Esophagus squamous epithelium (tissue), 5 donors: ENCODE measurements at regions not wholly inside any gene's neighbourhood (a gene's known extent, or its start where the extent isn't known, plus 50 kb on each side); places are given as distances from the start of the nearest gene placed in this dataset.
"Not testable (repeated sequence)": the region's sequence is repeated elsewhere in the genome, so short reads cannot be mapped to it uniquely, and the experiment has no call there.

ENCODE experiments used
- DNase-seq: peaks from one replicate; lab custom pipeline; 2025; lab: John Stamatoyannopoulos, UW
- H3K27ac ChIP-seq, 4 donors: fragments of 200-600 bp; sonication (generic); one replicate each; pipeline ENCODE4 v1.5.1; 2016 to 2019; ENCODE audit warnings: mild to moderate bottlenecking in 1 of 4
- H3K27me3 ChIP-seq, 4 donors: fragments of 200-600 bp; sonication (generic); 1 replicate in 3 of 4; 2 replicates in 1 of 4; pipeline versions ENCODE4 v1.5.1 to v1.6.0; 2017 to 2021; ENCODE audit warnings: antibody characterized with exemption in 1 of 4
- H3K36me3 ChIP-seq, 3 donors: fragments of 200-600 bp; sonication (generic); one replicate each; pipeline ENCODE4 v1.5.1; 2016 to 2019
- H3K4me1 ChIP-seq, 3 donors: fragments of 200-600 bp; sonication (generic); one replicate each; pipeline ENCODE4 v1.5.1; 2017 to 2019
- H3K4me3 ChIP-seq, 4 donors: fragments of 200-600 bp; sonication (generic); 1 replicate in 3 of 4; 2 replicates in 1 of 4; pipeline ENCODE4 v1.5.1; 2016 to 2019; ENCODE audit warnings: mild to moderate bottlenecking in 2 of 4, moderate library complexity in 1 of 4
- H3K9me3 ChIP-seq, 3 donors: fragments of 200-600 bp; sonication (generic); one replicate each; pipeline ENCODE4 v1.5.1; 2016 to 2019
- POLR2A ChIP-seq, 4 donors: fragments of 450-650 bp; IDR thresholded peaks; one replicate each; pipeline ENCODE4 v1.6.1; 2017; ENCODE audit warnings: antibody characterized with exemption in 4 of 4, mild to moderate bottlenecking in 4 of 4, moderate library complexity in 3 of 4
- WGBS, 2 donors: methylation state at CpG; one replicate each; pipeline ENCODE4 v1.1.5; 2018; 5-methylcytosine and 5-hydroxymethylcytosine counted together
- intact Hi-C: fragments of 100-400 bp; cut with DNase I; formaldehyde crosslinking; loops from one replicate; pipeline ENCODE4 v1.15.0; 2022
- TF ChIP-seq, protein P1 (sequence below), 6 experiments: fragments of 450-650 bp in 4 of 6; fragments of 200-600 bp in 2 of 6; sonication (generic) in 2 of 6; IDR thresholded peaks; one replicate each; pipeline ENCODE4 v1.5.1; 2016 to 2019; ENCODE audit warnings: antibody characterized with exemption in 6 of 6, mild to moderate bottlenecking in 4 of 6, moderate library complexity in 4 of 6
- donor health status: DM: yes; HTN: yes; CAD: no.

DNA sequence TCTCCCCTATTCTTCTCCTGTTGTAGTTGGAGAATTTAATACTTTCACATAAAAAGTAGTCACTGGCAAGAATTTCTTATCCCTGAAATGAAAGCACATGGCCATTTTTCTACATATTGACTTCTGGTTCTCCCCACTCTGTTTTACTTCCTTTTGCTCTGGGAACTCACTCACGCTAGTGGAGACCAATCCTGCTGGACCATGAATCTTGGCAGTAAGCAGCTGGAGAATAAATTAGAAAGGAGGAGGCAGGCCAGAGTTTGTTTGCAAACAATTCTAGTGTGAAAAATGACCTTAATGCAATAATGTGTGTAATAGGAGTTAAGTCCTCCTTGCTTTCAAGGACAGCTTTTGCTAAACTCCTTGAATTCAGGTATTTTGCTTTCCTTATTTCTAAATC lies 412.3 kb upstream of the CHORDC1 start:
- no peak for DNase-seq
- TF ChIP-seq, protein P1, sequence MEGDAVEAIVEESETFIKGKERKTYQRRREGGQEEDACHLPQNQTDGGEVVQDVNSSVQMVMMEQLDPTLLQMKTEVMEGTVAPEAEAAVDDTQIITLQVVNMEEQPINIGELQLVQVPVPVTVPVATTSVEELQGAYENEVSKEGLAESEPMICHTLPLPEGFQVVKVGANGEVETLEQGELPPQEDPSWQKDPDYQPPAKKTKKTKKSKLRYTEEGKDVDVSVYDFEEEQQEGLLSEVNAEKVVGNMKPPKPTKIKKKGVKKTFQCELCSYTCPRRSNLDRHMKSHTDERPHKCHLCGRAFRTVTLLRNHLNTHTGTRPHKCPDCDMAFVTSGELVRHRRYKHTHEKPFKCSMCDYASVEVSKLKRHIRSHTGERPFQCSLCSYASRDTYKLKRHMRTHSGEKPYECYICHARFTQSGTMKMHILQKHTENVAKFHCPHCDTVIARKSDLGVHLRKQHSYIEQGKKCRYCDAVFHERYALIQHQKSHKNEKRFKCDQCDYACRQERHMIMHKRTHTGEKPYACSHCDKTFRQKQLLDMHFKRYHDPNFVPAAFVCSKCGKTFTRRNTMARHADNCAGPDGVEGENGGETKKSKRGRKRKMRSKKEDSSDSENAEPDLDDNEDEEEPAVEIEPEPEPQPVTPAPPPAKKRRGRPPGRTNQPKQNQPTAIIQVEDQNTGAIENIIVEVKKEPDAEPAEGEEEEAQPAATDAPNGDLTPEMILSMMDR (IDR thresholded peaks at IDR 0.05) = no peak
- TF ChIP-seq POLR2A (IDR thresholded peaks at IDR 0.05) = no peak
- H3K27me3 ChIP-seq = no peaks in the 10 kb centered on the region

DNA sequence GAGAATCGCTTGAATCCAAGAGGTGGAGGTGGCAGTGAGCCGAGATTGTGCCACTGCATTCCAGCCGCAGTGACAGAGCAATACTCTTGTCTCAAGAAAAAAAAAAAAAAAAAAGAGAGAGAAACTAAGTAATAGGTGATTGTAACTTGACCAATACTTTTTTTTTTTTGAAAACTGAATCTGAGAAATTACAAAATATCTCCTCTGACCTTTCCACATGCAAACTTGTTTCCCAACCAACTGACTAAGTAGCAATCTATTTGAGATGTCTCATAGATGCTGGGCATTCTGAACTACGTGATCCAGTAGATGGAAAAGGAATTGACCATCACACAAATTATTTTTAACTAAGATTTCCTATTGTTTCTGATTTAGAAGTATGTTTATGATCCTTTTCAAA lies 407.3 kb upstream of the CHORDC1 start:
- H3K27me3 ChIP-seq = no peaks in the 10 kb centered on the region
- H3K36me3 ChIP-seq = no peaks in the 10 kb centered on the region
- H3K4me3 ChIP-seq = no peak overlapping the region
- WGBS, 2 donors = 78 to 80% methylated on average over 4 of the region's 4 CpGs
- H3K4me1 ChIP-seq = no peaks in the 10 kb centered on the region
- H3K9me3 ChIP-seq = no peaks in the 10 kb centered on the region
- intact Hi-C loops = no loop called here
- no peak overlapping the region for H3K27ac ChIP-seq
- TF ChIP-seq, protein P1 (IDR thresholded peaks at IDR 0.05) = no peak
- TF ChIP-seq POLR2A (IDR thresholded peaks at IDR 0.05) = no peak
- DNase-seq = no peak

More for the DNA sequence above, 412.3 kb upstream of the CHORDC1 start:
- no peaks in the 10 kb centered on the region for H3K4me1 ChIP-seq
- no peak overlapping the region for H3K27ac ChIP-seq
- no peak overlapping the region for H3K4me3 ChIP-seq
- intact Hi-C loops = no loop called here
- H3K36me3 ChIP-seq = no peaks in the 10 kb centered on the region
- 57 to 60% methylated on average over 1 of the region's 1 CpG for WGBS, 2 donors
- H3K9me3 ChIP-seq = no peaks in the 10 kb centered on the region

DNA sequence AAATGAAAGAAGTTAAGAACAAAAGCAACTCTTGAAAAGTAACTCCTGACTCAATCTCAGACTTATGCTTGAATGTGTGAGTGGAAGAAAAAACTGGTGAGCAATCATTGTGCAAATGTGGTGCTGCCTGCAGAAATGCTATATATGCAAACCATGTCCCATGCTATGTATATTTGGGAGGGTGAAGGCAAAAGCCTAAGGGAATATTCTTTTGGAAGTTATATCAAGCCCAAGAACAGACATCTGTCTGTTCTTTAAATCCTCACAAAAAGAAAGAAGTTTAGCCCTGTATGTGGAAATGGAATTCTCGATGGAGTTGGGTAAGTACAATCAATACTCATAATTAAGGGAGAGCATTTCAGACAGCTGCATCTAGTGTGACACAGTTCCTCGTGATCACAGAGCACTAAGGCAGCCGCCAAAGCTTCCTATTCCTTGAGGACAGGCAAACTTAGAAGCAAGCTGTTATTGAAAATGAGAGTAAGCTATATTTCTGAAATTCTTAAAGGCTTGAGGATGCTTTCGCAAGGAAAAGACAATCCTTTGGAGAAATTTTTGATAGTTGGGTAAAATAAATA lies 406.5 kb upstream of the CHORDC1 start:
- no peak for TF ChIP-seq POLR2A (IDR thresholded peaks at IDR 0.05)
- TF ChIP-seq, protein P1 (IDR thresholded peaks at IDR 0.05) = no peak
- intact Hi-C loops = no loop called here
- no peaks in the 10 kb centered on the region for H3K27me3 ChIP-seq
- 78 to 80% methylated on average over 4 of the region's 4 CpGs for WGBS, 2 donors
- H3K9me3 ChIP-seq = no peaks in the 10 kb centered on the region
- DNase-seq = no peak
- H3K4me3 ChIP-seq = no peak overlapping the region
- no peaks in the 10 kb centered on the region for H3K36me3 ChIP-seq
- H3K4me1 ChIP-seq = no peaks in the 10 kb centered on the region
- H3K27ac ChIP-seq = no peak overlapping the region

DNA sequence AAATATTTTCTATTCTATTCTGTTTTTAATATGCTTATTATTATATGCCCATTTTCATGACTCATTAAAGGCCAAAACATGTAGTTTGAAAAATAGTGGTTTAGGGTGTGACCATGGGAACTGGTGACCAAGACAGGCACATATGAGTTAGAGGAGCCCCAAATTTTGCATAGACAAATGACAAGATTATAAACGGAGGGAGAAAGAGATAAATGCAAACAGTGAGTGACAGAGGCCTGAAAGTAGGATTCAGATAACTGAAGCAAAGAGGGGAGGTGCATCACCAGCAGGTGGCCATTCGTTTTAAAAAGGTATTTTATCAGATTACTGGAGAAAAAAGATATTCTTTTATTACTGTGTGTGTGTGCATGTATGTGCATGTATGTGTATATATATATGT lies 391.5 kb upstream of the CHORDC1 start:
- no peak overlapping the region for H3K4me3 ChIP-seq
- 38 to 53% methylated on average over 2 of the region's 2 CpGs for WGBS, 2 donors

DNA sequence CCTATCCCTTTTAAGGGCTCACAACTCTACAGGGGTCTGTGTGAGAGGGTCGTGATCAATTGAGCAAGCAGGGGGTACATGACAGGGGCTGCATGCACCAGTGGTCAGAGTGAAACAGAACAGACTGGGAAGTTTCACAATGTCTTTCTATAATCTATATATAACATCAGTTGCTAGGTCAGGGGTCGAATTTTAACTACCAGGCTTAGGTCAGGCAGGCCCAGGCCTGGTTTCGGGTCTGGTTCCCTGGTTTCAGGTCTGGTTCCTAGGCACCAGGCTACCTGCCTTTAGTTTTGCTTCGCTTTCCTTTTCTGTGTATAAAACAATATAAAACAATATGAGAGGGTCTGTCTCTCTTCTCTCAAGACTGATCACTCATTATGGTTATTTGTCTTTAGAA lies 390.2 kb upstream of the CHORDC1 start:
- H3K27me3 ChIP-seq, H3K36me3 ChIP-seq, DNase-seq, intact Hi-C loops, H3K4me3 ChIP-seq, H3K4me1 ChIP-seq, H3K27ac ChIP-seq, H3K9me3 ChIP-seq: not testable (repeated sequence)
- WGBS, 2 donors = 52 to 61% methylated on average over 4 of the region's 4 CpGs

More for the DNA sequence above, 391.5 kb upstream of the CHORDC1 start:
- intact Hi-C loops = no loop called here
- Histone ChIP-seq H3K9me3 (no peaks in the 10 kb centered on the region), H3K4me1 (no peaks in the 10 kb centered on the region), H3K27ac (no peak overlapping the region), H3K27me3 (no peaks in the 10 kb centered on the region), H3K36me3 (no peaks in the 10 kb centered on the region)
- TF ChIP-seq POLR2A (IDR thresholded peaks at IDR 0.05) = no peak
- TF ChIP-seq, protein P1 (IDR thresholded peaks at IDR 0.05) = no peak
- DNase-seq = no peak

DNA sequence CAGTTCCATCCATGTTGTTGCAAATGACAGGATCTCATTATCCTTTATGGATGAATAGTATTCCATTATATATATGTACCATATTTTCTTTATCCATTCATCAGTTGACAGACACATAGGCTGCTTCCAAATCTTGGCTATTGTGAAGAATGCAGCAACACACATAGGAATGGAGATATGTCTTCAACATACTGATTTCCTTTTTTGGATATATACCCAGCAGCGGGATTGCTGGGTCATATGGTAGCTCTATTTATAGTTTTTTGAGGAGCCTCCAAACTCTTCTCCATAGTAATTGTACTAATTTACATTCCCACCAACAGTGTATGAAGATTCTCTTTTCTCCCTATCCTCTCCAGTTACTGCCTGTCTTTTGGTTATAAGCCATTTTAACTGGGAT lies 383.9 kb upstream of the CHORDC1 start:
- no peaks in the 10 kb centered on the region for H3K9me3 ChIP-seq
- H3K27me3 ChIP-seq = no peaks in the 10 kb centered on the region
- WGBS, 2 donors = 61 to 86% methylated on average over 1 of the region's 1 CpG
- intact Hi-C loops = no loop called here
- no peak overlapping the region for H3K27ac ChIP-seq
- TF ChIP-seq, protein P1 (IDR thresholded peaks at IDR 0.05) = no peak
- no peak for TF ChIP-seq POLR2A (IDR thresholded peaks at IDR 0.05)
- no peaks in the 10 kb centered on the region for H3K4me1 ChIP-seq
- no peak overlapping the region for H3K4me3 ChIP-seq
- DNase-seq = no peak
- H3K36me3 ChIP-seq = no peaks in the 10 kb centered on the region
